Stimulated activated CD8-positive, alpha-beta memory T cell treated with anti-CD3 and anti-CD28 coated beads, Interleukin-7, amount 100 ng/mL, for 4 hours (primary cell): ENCODE measurements at regions not wholly inside any gene's neighbourhood (a gene's known extent, or its start where the extent isn't known, plus 50 kb on each side); places are given as distances from the start of the nearest gene placed in this dataset.

Source experiments
- DNase-seq, 2 donors: peaks; one replicate each; pipeline ENCODE4 v3.0.0-alpha.2; 2020; ENCODE audit warnings: low read depth in 2 of 2

DNA sequence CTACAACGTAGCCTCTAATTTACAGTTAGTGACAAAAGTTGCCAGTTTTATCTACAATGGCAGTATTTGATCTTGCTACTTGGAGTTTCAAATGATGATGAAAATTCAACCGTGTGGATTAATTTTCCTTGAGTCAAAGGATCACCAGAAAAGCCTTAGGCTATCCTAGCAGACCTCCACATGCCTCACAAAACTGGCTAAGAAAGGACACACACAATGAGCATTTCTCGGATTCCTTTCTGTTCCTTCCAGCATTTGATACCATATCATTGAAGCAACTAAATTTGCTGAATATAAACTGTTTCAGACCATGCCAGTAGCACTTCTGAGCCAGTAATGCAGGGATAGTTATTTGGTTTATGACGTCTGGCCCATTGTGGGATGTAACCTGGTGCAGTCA lies 587.4 kb upstream of the MDFIC2 start:
- no peak for DNase-seq

DNA sequence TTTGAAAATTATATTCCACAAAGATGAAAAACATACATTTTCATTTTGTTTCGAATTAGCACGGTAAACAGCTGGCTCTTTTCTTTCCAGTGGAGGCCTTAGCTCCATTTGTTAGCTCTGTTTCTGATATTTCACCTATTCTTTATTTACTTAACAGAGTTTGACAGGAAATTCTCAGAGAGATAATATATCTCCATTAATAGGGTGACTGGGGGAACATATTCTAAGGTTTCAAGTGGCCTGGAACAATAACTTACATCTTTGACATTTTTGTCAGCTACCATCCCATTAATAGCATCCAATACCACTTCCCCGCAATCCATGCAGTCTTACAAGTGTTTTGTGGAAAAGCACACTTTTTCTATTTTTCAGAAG lies 577.6 kb upstream of the MDFIC2 start:
- DNase-seq: no peak

DNA sequence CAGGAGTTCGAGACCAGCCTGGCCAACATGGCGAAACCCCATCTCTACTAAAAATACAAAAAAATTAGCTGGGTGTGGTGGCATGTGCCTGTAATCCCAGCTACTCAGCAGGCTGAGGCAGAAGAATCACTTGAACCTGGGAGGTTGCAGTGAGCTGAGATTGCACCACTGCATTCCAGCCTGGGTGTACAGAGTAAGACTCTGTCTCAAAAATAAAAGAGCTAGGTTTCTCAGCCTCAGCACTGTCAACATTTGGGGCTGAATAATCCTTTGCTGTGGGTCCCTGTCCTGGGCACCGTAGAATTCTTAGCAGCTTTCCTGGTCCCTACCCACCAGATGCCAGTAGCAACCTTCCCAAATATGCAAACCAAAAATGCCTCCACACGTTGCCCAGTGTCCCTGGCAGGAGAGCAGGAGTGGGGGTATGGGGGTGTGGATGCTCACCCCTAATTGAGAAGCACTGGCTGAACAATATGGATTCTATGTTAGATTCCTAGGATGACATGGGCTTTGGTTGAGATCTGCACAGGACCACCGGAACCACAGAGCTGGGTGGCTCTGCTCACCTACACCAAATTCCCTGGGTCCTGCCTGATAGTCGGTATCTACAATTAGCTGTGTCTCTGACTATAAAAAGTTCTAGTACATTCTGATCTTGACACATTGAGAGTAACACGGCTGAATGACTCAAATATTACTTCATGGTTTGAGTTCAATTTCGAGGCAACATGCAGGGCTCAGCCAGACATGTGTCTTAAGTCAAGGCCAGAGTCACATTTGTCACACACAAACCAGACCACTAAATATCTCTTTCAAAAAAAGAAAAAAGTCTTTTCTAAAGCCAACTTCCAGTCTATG lies 577.0 kb upstream of the MDFIC2 start:
- DNase-seq: no peak

DNA sequence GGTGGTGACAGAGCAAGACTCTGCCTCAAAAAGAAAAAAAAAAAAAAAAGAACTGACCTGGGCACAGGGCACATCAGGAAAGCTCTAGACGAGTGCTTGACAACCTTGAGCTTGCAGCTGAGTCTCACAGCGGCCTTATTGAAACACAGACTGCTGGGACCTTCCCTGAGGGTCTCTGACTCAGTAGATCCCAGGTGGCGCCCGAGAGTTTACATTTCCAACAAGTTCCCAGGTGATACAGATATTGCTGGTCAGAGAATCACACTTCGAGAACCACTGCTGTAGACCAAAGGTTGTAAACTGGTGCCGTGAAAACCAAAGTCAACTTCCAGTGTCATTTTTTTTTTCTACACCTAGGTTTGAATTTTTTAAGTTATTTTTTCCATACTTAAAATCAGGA lies 573.2 kb upstream of the MDFIC2 start:
- DNase-seq: no peak

DNA sequence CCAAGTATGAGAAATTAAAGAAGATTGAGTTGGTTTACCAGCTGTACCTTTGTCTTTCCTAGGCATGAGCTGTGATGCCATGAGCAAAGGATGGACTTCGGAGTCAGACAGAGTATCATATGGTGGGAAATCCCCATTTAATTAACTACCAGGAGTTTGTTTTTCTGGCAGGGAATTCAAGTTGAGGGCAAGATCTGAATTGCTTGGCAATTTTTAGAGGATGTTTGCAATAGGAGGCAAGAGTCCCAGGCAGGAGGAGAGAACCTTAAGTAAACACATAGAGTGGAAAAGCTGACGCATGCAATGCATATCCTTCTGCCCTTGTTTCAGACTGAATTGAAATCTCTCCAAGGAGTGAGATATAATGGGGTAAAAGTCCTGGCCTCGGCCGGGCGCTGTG lies 569.7 kb upstream of the MDFIC2 start:
- no peak for DNase-seq

DNA sequence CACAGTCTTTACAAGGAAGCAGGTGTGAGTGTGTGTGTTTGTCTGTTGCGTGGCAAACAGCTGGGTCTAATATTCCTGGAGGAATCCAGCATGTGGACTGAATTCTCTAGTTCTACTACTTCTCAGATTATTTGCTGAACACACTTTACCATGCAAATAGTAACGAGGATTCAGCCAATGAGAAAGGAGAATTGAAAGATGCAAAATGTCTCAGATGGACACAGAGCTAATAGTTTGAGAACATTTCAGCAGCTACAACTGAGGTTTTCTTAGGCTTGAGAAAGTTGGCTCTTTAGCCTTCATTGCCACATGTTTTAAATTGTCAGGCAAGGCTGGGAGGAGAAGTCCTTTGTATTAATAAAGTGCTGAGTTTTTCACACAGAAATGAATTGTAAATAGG lies 568.0 kb upstream of the MDFIC2 start:
- no peak for DNase-seq

DNA sequence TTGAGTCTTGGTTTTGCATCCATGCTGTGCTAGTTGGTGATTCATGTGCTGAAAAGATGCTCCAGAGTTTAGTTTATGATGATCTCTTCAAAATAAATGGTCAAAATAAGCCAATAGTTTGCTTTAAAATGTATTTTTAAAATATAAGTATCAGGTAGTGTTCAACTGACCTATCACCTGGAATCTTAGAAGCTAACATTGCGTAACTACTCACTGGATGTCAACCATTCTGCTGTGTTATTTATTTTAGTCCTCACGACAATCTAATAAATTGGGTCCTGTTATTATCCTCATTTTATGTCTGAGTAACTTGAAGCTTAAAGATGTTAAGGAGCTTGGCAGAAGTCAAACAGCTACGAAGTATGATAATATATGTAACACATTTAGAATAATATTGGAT lies 563.7 kb upstream of the MDFIC2 start:
- DNase-seq: no peak

DNA sequence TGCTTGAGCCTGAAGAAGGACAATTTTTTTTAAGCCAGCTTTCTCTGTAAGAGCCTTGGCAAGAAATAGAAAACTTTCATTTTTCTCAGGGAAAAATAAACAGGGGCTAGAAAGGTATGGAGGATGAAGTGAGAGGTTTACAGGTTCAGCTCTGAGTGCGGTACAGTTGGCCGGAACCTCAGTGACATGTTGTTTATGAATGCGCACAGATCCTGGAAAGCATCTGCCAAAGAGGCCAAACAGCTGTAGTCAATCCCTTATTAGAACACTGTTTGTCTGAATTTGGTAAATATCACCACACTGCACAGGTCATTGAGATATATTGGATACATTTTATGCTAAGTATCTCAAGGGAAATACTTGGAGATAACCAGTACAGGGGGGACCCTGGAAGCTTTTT lies 561.8 kb upstream of the MDFIC2 start:
- DNase-seq: no peak

DNA sequence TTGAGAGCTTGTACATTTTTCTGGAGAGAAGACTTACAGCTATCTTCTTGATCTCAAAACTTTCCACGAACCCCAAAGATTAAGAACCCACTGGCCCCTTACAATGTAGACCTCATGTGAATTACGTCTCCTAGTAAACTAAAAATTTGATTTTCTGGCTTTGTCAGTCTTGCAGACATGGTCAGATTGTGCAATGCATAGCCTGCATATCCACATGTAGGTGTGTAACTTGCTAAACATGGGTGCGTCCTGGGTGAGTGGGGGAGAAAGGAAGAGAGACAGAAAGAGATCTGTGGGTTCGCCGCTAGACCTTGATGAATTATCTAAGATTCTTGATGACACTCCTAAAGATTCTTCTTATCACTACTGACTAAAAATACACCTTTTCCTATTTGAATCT lies 561.2 kb upstream of the MDFIC2 start:
- DNase-seq: no peak

DNA sequence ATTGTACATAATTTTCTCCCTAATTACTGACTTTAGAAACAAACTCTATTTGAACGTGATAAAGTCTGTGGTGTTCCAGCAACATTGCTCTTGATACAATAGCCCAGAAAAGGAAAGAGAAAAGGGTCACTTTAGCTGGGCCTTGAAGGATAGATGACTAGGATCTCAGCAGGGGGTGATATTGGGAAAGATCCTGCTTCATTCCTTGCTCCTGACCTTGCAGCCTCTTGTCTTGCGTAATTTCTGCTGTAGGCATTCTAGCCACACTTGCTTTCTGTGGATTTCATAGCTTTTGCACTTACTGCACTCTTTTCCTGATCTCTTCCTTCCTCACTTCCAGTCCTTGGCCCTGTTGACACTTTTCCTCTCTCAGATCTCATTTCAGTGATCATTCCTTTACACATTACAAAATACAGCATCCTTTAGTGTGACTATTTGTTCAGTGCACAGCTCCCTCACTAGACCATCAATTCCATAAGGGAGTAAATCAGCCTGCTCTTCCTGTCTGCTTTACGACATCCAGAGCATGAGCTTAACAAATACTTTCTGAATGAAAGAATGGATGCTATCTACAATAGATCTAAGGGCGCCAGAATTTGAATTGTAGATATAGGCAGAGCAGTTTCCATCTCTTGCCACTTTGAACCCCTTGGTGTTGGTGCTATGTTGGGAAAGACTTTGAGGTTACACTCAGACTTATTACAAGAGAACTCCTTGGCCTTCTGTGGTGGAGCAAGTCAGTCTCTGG lies 559.6 kb upstream of the MDFIC2 start:
- DNase-seq: no peak

DNA sequence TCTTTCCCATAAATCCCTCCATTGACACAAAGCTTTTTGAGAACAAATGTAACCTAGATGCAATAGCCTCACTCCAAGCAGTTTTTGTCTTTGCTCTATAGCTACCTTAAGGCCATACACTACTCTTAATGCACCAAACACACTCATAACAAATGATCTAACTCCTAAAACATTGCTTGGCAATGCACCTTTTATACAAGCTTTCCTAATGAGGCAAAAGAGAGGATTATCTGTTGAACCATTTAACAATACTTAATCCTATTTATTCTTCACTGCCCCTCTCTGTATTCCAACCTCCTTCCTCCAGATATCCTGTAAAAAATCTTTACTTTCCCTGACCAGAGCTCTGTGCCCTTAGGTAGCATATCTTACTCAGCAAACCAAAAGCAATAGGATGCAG lies 558.1 kb upstream of the MDFIC2 start:
- DNase-seq: no peak

DNA sequence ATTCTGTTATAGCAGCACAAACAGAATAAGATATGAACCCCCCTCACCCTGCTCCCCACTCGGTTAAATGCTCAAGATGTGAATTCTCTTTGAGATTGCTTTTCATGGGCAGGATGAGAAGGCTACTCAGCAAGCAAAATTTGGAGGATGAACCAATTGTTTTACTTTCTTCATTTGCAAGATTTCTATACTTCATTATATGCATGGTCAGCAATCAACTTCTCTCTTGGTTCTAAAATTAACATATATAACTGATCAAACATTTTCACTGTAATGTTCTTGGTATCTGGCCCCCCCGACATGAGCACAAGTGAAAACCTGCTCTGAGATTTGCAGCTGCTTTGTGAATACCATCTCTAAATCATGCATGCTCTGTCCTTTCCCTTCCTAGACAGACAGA lies 556.1 kb upstream of the MDFIC2 start:
- no peak for DNase-seq

DNA sequence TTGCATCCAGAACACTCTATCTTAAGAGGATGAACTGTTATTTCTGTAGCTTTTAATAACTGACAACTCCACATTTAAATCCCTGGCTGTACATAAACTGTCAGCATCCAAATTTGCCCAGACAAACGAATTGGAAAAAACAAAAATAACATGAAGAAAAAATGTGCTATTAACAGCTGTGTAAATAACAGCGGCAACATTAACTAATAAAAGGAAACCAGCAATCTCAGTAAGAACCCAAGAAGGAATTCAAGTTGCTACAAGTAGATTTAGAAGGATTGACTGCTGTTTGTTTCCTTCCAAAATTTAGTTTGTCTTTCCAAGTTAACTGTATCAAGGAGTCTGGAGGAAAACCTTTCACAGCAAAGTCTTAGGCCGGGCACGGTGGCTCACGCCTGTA lies 550.6 kb upstream of the MDFIC2 start:
- DNase-seq: no peak

DNA sequence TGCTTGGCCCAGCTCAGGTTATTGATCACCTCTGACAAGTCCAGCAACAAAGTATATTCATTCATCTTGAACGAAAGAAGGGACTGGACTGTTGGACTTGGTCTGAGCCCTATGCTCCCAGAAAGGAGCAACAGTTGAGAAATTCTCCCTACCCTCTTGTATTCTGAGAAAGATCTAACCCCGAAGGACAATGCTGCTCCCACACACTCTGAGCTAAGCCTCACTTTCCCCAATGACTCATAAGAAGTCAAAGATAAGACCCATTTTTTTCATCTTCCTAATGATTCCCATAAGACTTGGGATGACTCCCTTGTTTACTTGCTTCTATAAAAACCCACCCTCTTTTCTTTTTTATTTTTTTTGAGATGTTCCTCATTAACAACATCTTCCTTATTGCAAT lies 549.4 kb upstream of the MDFIC2 start:
- DNase-seq: no peak

DNA sequence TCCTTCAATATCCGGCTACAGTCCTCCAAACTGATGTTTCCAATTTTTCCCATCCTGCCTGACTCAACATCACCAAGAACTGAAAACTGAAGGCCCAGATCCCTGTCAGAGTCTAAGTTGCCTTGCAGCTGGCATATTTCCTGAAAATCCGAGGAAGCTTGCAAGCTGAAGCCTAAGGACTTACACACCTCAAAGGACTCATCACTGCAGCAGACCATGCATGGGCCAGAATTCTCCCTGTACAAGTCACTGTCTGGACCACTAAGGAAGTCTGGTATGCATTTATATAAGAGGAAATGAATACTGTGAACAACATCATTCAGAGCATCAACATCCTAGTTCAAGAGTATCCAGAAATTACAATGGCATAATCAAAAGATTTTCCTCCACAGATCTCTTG lies 548.8 kb upstream of the MDFIC2 start:
- no peak for DNase-seq

DNA sequence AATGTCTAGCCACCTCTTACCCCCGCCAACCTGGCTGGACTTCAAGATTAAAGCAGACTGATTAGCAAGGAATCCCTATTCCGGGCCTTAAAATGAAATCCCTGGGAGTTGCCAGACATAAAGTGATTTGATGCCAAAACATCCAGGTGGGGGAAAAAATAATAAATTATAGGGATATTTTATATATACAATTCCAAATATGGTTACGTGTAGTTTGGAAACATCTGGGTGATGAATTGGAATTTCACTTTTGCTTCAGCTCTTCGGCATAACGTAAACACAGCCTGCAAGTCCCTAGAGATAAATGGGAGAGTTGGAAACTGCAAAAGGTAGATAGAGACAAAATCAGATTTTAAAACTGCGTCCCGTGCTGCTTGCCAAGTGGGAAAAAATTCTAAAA lies 545.5 kb upstream of the MDFIC2 start:
- DNase-seq: no peak

DNA sequence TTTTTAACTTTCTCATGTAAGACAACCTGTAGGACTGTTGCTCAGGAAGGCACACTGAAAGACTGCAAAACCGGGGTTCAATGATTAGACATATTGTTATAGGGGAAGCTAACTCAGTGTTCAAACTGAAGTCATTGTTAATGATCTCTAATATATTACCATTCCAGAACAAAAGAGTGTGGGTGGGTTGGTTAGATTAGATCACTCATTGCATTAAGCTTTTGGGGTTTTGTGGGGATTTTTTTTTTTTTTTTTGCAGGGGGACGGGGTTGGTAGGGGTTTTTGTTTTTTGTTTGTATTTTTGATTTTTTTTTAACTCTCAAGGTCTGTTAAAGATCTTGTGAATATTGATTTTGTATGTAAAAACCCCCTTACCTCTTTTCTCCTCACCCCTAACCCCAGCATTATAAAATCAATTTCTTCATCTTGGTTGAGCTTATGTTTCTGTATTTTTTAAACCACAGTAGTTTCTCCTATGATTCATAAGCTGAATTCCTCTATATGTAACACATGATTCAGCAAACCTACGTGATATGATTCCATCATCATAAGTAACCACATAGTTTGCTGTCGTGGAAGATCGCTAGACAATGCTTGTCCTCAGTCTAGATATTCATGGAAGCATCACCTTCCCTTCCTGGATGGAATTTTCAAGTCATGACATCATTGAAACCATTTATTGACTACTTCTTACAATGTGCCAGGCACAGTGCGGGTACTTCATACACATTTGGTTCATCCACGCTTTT lies 544.1 kb upstream of the MDFIC2 start:
- no peak for DNase-seq

DNA sequence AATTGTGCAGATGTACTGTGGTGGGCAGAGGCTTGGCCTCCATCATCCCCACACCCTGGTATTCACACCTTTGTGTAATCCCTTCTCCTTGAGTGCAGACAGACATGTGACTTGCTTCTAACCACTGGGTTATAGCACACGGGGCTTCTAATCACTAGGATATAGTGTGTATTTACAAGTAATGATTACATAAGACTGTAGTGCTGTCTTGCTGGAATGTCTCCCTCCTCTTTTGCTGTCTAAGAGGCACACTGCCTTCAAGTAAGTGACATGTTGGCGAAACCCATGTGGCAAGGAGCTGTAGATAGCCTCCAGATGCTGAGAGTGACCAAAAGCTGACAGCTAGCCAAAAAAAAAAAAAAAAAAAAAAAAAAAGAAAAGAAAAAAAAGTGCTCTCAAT lies 542.7 kb upstream of the MDFIC2 start:
- no peak for DNase-seq

DNA sequence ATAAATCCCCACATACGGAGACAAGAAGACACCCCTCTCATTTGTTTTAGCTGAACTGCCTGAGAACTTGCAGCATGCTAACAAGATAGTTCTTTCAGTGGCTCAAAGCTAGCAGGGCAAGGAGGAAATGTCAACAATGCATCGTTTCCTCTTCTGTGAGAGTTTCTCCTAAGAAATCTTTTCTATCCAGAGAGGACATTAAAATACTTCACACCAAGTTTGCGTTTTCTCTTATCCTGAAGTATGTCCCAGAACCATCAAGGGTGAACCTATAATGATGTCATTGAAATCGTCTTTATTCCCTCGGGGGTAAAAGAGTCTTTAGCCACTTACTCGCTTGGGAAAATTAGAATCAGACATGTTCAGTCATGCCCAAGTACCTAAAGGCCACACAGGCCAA lies 541.7 kb upstream of the MDFIC2 start:
- no peak for DNase-seq

DNA sequence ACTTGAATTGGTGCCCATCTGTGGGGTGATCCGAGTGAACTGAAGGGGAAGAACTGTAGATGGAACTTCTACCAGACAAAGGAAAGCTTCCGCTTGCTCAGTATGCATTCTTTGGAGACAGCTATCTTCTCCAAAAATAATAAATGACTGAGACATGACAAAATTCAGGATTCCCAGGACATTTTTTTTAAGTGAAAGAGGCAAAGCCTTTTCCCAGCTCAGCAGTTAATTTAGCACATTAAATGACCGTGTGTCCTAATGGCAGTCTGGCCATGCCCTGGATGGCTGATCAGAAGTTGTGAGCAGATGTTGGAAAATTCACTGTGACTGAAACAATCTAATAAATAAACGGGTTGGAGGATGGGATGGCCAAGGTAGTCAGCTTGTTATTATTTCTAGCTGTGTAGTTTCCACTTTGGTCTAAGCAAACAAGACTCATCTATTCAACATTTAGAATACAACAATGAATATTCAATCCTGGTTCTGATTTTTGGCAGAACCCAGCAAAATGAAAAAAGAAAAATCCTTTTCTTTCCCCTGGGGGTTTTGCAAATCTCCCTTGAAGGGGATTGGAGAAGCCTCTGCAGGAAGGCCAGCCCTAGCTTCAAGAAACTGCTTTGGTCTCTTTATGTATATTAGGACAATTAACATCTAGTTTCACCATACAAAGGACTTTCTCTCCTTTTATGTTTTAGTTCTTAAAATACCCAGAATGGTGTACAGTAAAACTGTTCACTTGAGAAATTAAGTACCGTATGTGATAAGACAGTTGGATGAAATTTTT lies 540.9 kb upstream of the MDFIC2 start:
- no peak for DNase-seq

DNA sequence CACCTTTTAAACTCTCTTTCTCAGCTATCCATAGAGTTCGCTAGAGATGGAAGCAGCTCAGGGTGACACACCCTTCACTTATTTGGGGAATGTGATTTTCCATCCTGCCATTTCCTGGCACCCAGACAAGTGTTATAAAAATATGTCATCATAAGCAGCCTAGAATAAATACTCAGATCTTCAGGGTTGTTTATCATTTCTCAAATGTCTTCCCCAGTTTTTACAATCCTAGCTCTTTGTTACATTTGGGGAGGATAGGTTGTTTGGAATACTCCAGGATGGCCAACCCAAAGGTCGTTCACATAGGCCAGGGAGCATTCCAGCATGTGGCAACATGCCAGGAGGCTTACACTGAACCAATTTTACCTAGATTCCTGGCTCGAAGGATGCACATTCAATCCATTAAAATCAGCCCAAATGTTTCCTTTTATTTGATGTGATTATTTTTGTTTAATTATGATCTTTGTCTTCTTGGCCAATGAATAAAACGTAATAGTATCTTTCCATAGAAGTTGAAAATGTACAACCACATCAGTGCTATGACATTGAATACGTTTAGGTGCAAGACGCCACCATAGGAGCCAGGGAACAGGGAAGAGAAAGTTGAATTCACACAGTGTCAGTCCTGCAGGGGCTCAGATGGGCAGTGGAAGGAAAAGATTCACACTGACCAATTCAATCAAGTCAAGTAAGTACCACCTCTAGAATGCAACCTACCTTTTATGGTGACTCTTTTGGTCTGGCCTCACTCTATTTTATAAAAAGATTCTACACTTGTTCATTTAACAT lies 537.7 kb upstream of the MDFIC2 start:
- no peak for DNase-seq
